ENCODE measurements at regions not wholly inside any gene's neighbourhood (a gene's known extent, or its start where the extent isn't known, plus 50 kb on each side); places are given as distances from the start of the nearest gene placed in this dataset.

DNA sequence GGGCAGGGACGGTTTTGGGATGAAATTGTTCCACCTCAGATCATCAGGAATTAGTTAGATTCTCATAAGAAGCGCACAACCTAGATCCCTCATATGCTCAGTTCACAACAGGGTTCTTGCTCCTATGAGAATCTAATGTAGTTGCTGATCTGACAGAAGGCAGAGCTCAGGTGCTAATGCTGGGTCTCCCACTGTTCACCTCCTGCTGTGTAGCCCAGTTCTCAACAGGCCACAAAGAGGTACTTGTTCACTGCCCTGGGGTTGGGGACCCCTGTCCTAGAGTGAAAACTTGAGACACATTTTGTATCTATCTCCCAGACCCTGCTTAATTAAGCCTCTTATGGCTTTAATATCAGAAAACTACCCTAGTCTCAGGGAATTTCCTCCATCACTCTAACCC, 966.0 kb downstream of the PCDH17 start:
- Histone ChIP-seq H3K4me3 (no peak overlapping the region), H3K27ac (no peak overlapping the region)
- TF ChIP-seq CTCF (IDR thresholded peaks at IDR 0.05) = no peak
- DNase-seq (ENCODE audit: low spot score) = no peak

- TF ChIP-seq CTCF (IDR thresholded peaks at IDR 0.05) = no peak
- Histone ChIP-seq H3K27ac (no peak overlapping the region), H3K4me3 (no peak overlapping the region)
- DNase-seq (ENCODE audit: low spot score) = no peak
These were observed 966.7 kb downstream of the PCDH17 start for GRCh38 chr13:58598241-58598640.

GRCh38 chr13:58611117-58611516, 979.6 kb downstream of the PCDH17 start:
- no peak for DNase-seq (ENCODE audit: low spot score)
- no peak overlapping the region for H3K27ac ChIP-seq
- TF ChIP-seq CTCF (IDR thresholded peaks at IDR 0.05) = no peak
- no peak overlapping the region for H3K4me3 ChIP-seq

- Histone ChIP-seq H3K4me3 (no peak overlapping the region), H3K27ac (no peak overlapping the region)
- TF ChIP-seq CTCF (IDR thresholded peaks at IDR 0.05) = no peak
- no peak for DNase-seq (ENCODE audit: low spot score)
These were observed 986.5 kb downstream of the PCDH17 start for GRCh38 chr13:58617880-58618665.

DNA sequence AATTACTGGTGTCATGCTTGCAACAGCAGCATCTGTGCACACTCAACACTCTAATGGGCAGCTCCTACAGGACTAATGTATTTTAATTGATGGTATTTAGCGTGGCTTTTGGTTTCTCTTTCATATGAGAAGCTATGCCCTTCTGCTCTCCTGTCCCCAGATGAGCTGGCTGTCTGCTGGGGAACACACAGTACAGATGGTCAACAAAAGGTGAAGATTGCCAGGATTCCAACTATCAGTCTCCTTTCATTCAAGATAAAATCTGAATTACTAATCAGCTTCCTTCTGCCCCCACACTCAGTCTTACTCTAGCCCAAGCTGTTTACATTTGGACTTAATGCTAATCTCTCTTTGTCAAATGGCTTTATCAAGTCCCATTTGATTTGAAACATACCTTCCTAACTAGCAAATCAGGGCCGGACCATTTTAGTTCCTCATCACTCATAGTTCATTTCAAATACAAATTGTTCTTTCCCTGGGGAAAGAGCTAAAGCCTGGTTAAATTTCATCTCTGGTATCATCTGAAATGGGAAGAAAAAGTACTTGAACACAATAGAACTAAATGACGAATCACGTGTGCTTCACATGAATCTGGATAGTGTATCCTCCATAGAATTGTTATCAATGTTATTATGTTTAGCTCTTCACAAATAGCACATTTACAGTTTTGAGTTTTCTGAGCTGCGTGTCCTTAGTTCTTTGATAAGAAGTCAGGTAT, 988.0 kb downstream of the PCDH17 start:
- H3K4me3 ChIP-seq = no peak overlapping the region
- no peak for DNase-seq (ENCODE audit: low spot score)
- H3K27ac ChIP-seq = no peak overlapping the region
- TF ChIP-seq CTCF (IDR thresholded peaks at IDR 0.05) = no peak

- Histone ChIP-seq H3K27ac (no peak overlapping the region), H3K4me3 (no peak overlapping the region)
- TF ChIP-seq CTCF (IDR thresholded peaks at IDR 0.05) = no peak
- DNase-seq (ENCODE audit: low spot score) = no peak
These were observed 988.6 kb downstream of the PCDH17 start for GRCh38 chr13:58620176-58620575.
